CD8-positive, alpha-beta memory T cell (primary cell): ENCODE measurements at regions not wholly inside any gene's neighbourhood (a gene's known extent, or its start where the extent isn't known, plus 50 kb on each side); places are given as distances from the start of the nearest gene placed in this dataset.
A peak's percentile ranks its signal among the peaks of the same experiment; 100 is the strongest.

ENCODE experiments used
- CTCF ChIA-PET: fragments of 350-600 bp; sonication (Branson Sonifier 250); formaldehyde crosslinking; loops from one replicate; lab custom pipeline; 2021; ENCODE audit warnings: antibody characterized with exemption; lab: Charles Lee
- POLR2A ChIA-PET: fragments of 350-600 bp; sonication (Branson Sonifier 250); formaldehyde crosslinking; loops from one replicate; lab custom pipeline; 2021; ENCODE audit warnings: antibody characterized with exemption; lab: Charles Lee
- DNase-seq, 5 donors: peaks; one replicate each; pipeline versions ENCODE4 v3.0.0 to v3.0.0-alpha.2; 2020 to 2022; ENCODE audit warnings: mixed read lengths in 1 of 5
- H3K27ac ChIP-seq: one replicate; pipeline ENCODE4 v1.7.0; 2013; ENCODE audit warnings: low read depth, mild to moderate bottlenecking, low read length, moderate library complexity
- H3K27me3 ChIP-seq: 2 replicates; pipeline ENCODE4 v1.7.0; 2013; ENCODE audit warnings: low read length, mild to moderate bottlenecking; ENCODE audit not compliant: insufficient read depth, poor library complexity, severe bottlenecking
- H3K36me3 ChIP-seq: 2 replicates; pipeline ENCODE4 v1.7.0; 2013; ENCODE audit warnings: mild to moderate bottlenecking, low read length, moderate library complexity; ENCODE audit not compliant: insufficient read depth
- H3K4me1 ChIP-seq: 2 replicates; pipeline ENCODE4 v1.7.0; 2013; ENCODE audit warnings: mild to moderate bottlenecking, low read length, moderate library complexity; ENCODE audit not compliant: insufficient read depth
- H3K4me3 ChIP-seq: 2 replicates; pipeline ENCODE4 v1.7.0; 2013; ENCODE audit warnings: mild to moderate bottlenecking, low read length
- H3K9me3 ChIP-seq: 2 replicates; pipeline ENCODE4 v1.7.0; 2013; ENCODE audit warnings: mild to moderate bottlenecking, low read length
- H3K27ac Mint-ChIP-seq, 8 donors: one replicate each; pipeline ENCODE4 v1.8.0; 2020 to 2021; ENCODE audit warnings: mixed read lengths in 8 of 8, mild to moderate bottlenecking in 6 of 8, inconsistent platforms in 3 of 8, moderate library complexity in 3 of 8
- H3K27me3 Mint-ChIP-seq, 2 donors: one replicate each; pipeline ENCODE4 v1.8.0; 2020 to 2021; ENCODE audit warnings: mixed read lengths in 2 of 2, mild to moderate bottlenecking in 1 of 2, moderate library complexity in 1 of 2
- H3K36me3 Mint-ChIP-seq, 3 donors: one replicate each; pipeline ENCODE4 v1.8.0; 2020 to 2021; ENCODE audit warnings: mixed read lengths in 3 of 3, inconsistent platforms in 1 of 3, mild to moderate bottlenecking in 1 of 3
- H3K4me1 Mint-ChIP-seq, 3 donors: one replicate each; pipeline ENCODE4 v1.8.0; 2020 to 2021; ENCODE audit warnings: mixed read lengths in 3 of 3, inconsistent platforms in 1 of 3, mild to moderate bottlenecking in 1 of 3
- H3K4me3 Mint-ChIP-seq, 7 donors: one replicate each; pipeline ENCODE4 v1.8.0; 2020 to 2021; ENCODE audit warnings: mixed read lengths in 7 of 7, mild to moderate bottlenecking in 6 of 7, moderate library complexity in 4 of 7, inconsistent platforms in 2 of 7
- H3K9me3 Mint-ChIP-seq, 5 donors: one replicate each; pipeline ENCODE4 v1.8.0; 2020 to 2022; ENCODE audit warnings: mixed read lengths in 5 of 5, mild to moderate bottlenecking in 3 of 5, moderate library complexity in 2 of 5, inconsistent platforms in 1 of 5

DNA sequence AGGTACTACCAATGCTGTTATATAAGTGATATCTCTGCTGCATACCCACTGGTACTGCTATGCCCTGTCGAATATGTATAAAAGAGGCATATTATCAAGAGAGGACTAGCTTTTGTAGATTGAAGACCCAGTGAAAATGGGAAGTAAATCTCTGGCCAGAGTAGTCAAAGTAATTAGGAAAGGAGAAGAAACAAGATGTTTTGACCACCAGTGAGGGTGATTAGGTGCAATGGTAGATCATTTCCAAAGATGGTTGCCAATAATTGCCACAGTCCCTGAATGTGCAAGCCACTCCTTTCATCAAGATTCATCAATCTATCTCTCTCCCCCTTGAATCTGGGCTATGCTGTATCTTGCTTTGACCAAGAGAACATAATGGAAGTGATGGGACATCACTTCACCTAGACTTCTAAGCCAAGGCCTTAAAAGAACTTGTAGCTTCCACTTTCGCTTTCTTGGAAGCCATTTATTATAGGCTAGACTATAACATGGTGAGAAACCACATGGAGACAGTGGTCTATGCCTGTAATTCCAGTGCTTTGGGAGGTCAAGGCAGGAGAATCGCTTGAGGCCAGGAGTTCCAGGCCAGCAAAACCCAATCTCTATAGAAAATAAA lies 52.6 kb upstream of the ST8SIA6 start:
- H3K36me3 ChIP-seq, result no peaks in the 10 kb centered on the region
- Mint-ChIP-seq H3K36me3 (peaks cover 0 to 4% (median 0%) of the 10 kb centered on the region in 3 donors), H3K27ac (peak overlapping the region; percentile 32 to 91 (median 49)), H3K27me3 (no peaks in the 10 kb centered on the region), H3K4me3 (peak overlapping the region in 6 of 7 donors; percentile 9 to 55 (median 40)), H3K9me3 (no peaks in the 10 kb centered on the region), H3K4me1 (peaks cover 51 to 79% (median 62%) of the 10 kb centered on the region in 3 donors)
- DNase-seq, result no peak
- H3K27ac ChIP-seq, result no peak overlapping the region
- H3K27me3 ChIP-seq, result no peaks in the 10 kb centered on the region
- CTCF ChIA-PET, result no interaction called here
- no peaks in the 10 kb centered on the region for H3K9me3 ChIP-seq
- H3K4me3 ChIP-seq, result peak overlapping the region; percentile 19
- peaks cover 56% of the 10 kb centered on the region for H3K4me1 ChIP-seq
- POLR2A ChIA-PET, result no interaction called here

DNA sequence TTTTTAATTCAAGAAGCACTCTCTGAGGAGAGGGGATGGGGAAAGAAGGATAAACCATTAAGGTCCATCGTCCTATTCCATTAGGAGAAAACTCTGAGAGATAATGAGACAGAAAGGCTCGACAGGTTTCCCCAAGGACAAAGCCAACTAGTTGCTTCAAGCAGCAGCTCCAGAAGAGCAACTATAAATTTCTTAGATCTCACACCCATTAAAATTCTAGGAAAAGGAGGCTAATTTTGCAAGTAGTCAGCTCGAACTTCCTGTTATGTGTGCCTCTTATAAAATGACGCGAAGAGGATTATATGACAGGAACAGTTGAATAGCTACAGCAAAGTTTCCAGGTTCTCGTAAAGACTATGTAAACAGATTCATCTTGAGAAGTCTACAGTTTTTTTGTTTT lies 52.0 kb upstream of the ST8SIA6 start:
- peaks cover 0 to 2% of the 10 kb centered on the region in 2 donors for H3K27me3 Mint-ChIP-seq
- no peaks in the 10 kb centered on the region for H3K27me3 ChIP-seq
- no peaks in the 10 kb centered on the region for H3K36me3 ChIP-seq
- H3K27ac Mint-ChIP-seq, result peak overlapping the region; percentile 5 to 91 (median 45)
- peaks cover 55% of the 10 kb centered on the region for H3K4me1 ChIP-seq
- H3K4me3 Mint-ChIP-seq, result peak overlapping the region in 6 of 7 donors; percentile 3 to 55 (median 40)
- ChIA-PET POLR2A (no interaction called here), CTCF (no interaction called here)
- H3K36me3 Mint-ChIP-seq, result peaks cover 0 to 4% (median 0%) of the 10 kb centered on the region in 3 donors
- no peaks in the 10 kb centered on the region for H3K9me3 Mint-ChIP-seq
- no peak overlapping the region for H3K4me3 ChIP-seq
- H3K27ac ChIP-seq, result peak overlapping the region; percentile 39
- no peak for DNase-seq
- H3K4me1 Mint-ChIP-seq, result peaks cover 48 to 74% (median 57%) of the 10 kb centered on the region in 3 donors
- H3K9me3 ChIP-seq, result no peaks in the 10 kb centered on the region

- Histone ChIP-seq H3K27me3 (no peaks in the 10 kb centered on the region), H3K4me1 (peaks cover 42% of the 10 kb centered on the region), H3K27ac (peak overlapping the region; percentile 39), H3K9me3 (no peaks in the 10 kb centered on the region), H3K36me3 (no peaks in the 10 kb centered on the region), H3K4me3 (no peak overlapping the region)
- H3K36me3 Mint-ChIP-seq, result peaks cover 0 to 4% (median 0%) of the 10 kb centered on the region in 3 donors
- ChIA-PET POLR2A (no interaction called here), CTCF (no interaction called here)
- DNase-seq, result no peak
- H3K4me1 Mint-ChIP-seq, result peaks cover 34 to 58% (median 41%) of the 10 kb centered on the region in 3 donors
- no peaks in the 10 kb centered on the region for H3K9me3 Mint-ChIP-seq
- H3K27me3 Mint-ChIP-seq, result peaks cover 2 to 3% of the 10 kb centered on the region in 2 donors
- H3K4me3 Mint-ChIP-seq, result peak overlapping the region in 2 of 7 donors; percentile 3 to 38
- peak overlapping the region in 2 of 8 donors; percentile 35 to 72 for H3K27ac Mint-ChIP-seq
Observed at GRCh38 chr10:17504547-17505245, 50.3 kb upstream of the ST8SIA6 start.
